ENCODE measurements at regions not wholly inside any gene's neighbourhood (a gene's known extent, or its start where the extent isn't known, plus 50 kb on each side); places are given as distances from the start of the nearest gene placed in this dataset.

DNA sequence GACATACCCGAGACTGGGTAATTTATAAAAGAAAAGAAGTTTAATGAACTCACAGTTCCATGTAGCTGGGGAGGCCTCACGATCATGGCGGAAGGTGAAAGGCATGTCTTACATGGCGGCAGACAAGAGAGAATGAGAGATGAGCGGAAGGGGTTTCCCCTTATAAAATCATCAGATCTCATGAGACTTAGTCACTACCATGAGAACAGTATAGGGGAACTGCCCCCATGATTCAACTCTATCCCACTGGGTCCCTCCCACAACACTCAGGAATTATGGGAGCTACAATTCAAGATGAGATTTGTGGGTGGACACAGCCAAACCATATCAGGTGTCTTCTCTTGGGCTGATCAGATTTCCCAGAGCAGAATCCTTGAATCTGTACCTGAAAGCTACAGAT, 617.3 kb upstream of the ID2 start:
- TF ChIP-seq YY1 (IDR thresholded peaks at IDR 0.05; ENCODE audit: insufficient read depth, insufficient read length) (no peak), SUZ12 (IDR thresholded peaks at IDR 0.05; ENCODE audit: extremely low read depth, insufficient read depth, insufficient read length) (no peak), ZNF274 (IDR thresholded peaks at IDR 0.05; ENCODE audit: low read depth, low read length) (no peak)
- H3K27me3 ChIP-seq (ENCODE audit: insufficient read depth, insufficient read length) = no peaks in the 10 kb centered on the region
- no peaks in the 10 kb centered on the region for H3K36me3 ChIP-seq (ENCODE audit: insufficient read depth, insufficient read length, low read length)
- peaks cover 9% of the 10 kb centered on the region; the same call in 1 of the 2 replicates for H3K9me3 ChIP-seq (ENCODE audit: insufficient read depth, low read length)
- H3K9ac ChIP-seq (ENCODE audit: insufficient read length, low read depth) = no peak overlapping the region
- H3K4me1 ChIP-seq (ENCODE audit: insufficient read depth, insufficient read length) = no peaks in the 10 kb centered on the region
- DNase-seq (ENCODE audit: low read depth, low spot score) = no peak
- H3K4me3 ChIP-seq (ENCODE audit: insufficient read length, low read depth) = no peak overlapping the region

DNA sequence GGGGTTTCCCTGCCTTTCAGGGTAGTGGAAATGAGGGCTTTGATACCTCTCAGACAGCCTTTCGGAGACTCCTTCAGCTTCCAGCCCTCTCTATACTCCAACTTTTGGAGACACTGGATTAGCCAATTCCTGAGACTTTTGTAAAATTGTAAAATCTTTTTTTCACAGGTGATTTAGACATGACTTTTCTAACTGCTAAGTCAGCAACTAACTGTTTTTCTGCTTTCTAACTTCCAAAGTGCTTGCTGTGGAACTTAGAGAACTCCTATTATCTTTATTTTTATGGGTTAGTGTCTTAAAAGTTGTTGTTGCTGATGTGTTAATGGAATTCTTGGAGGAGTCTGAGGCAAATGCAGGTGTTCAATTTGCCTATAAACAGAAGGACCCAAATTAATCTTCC, 616.7 kb upstream of the ID2 start:
- Histone ChIP-seq H3K27me3 (ENCODE audit: insufficient read depth, insufficient read length) (no peaks in the 10 kb centered on the region), H3K9ac (ENCODE audit: insufficient read length, low read depth) (no peak overlapping the region), H3K4me3 (ENCODE audit: insufficient read length, low read depth) (no peak overlapping the region), H3K4me1 (ENCODE audit: insufficient read depth, insufficient read length) (no peaks in the 10 kb centered on the region), H3K9me3 (ENCODE audit: insufficient read depth, low read length) (peaks cover 9% of the 10 kb centered on the region; the same call in 1 of the 2 replicates), H3K36me3 (ENCODE audit: insufficient read depth, insufficient read length, low read length) (no peaks in the 10 kb centered on the region)
- no peak for DNase-seq (ENCODE audit: low read depth, low spot score)
- TF ChIP-seq ZNF274 (IDR thresholded peaks at IDR 0.05; ENCODE audit: low read depth, low read length) = no peak
- no peak for TF ChIP-seq SUZ12 (IDR thresholded peaks at IDR 0.05; ENCODE audit: extremely low read depth, insufficient read depth, insufficient read length)

DNA sequence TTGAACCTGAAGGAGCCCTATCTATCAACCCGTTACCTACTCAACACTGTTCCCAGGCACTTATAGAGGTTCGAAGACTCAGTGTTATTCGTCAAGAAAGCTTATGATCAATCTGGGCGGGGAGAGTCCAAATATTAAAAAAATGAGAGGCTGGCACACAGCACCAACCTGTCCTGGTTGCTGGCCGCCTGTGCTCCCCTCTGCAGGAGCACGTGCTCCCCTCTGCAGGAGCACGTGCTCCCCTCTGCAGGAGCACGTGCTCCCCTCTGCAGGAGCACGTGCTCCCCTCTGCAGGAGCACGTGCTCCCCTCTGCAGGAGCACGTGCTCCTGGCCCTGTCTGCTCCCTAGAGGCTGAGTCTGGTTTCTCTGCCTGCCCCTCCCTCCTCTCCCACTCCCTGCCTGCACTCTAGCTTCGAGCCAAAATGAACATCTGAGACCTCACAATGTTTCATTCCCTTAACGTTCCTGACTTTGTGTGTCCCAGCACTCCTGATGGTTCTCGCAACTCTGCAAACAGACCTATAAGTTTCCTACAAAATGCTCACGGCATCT, 614.0 kb upstream of the ID2 start:
- DNase-seq (ENCODE audit: low read depth, low spot score) = no peak
- Histone ChIP-seq H3K9me3 (ENCODE audit: insufficient read depth, low read length) (peaks cover 9% of the 10 kb centered on the region; the same call in 1 of the 2 replicates), H3K9ac (ENCODE audit: insufficient read length, low read depth) (no peak overlapping the region), H3K4me1 (ENCODE audit: insufficient read depth, insufficient read length) (no peaks in the 10 kb centered on the region), H3K36me3 (ENCODE audit: insufficient read depth, insufficient read length, low read length) (no peaks in the 10 kb centered on the region), H3K4me3 (ENCODE audit: insufficient read length, low read depth) (no peak overlapping the region), H3K27me3 (ENCODE audit: insufficient read depth, insufficient read length) (no peaks in the 10 kb centered on the region)
- TF ChIP-seq SUZ12 (IDR thresholded peaks at IDR 0.05; ENCODE audit: extremely low read depth, insufficient read depth, insufficient read length) (no peak), ZNF274 (IDR thresholded peaks at IDR 0.05; ENCODE audit: low read depth, low read length) (no peak), YY1 (IDR thresholded peaks at IDR 0.05; ENCODE audit: insufficient read depth, insufficient read length) (no peak)

DNA sequence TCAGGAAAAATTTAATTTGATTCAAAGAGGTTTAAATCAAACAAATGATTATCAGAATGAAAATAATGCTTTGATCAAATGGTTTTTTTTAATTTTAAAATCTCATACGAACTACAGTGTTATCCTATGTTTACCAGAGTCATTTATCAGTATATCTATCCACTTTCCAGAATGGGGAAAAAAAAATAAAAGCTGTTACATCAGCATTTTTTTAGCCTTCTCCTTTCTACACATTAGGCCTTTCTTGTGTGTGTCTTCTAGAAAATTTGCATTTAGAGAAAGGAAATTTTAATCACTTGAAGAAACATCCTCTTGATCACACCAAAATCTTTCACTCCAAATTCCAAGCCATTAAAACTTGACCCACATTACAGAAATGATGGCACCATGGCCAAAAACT, 608.9 kb upstream of the ID2 start:
- H3K36me3 ChIP-seq (ENCODE audit: insufficient read depth, insufficient read length, low read length) = no peaks in the 10 kb centered on the region
- no peaks in the 10 kb centered on the region for H3K9me3 ChIP-seq (ENCODE audit: insufficient read depth, low read length)
- TF ChIP-seq YY1 (IDR thresholded peaks at IDR 0.05; ENCODE audit: insufficient read depth, insufficient read length) = no peak
- TF ChIP-seq ZNF274 (IDR thresholded peaks at IDR 0.05; ENCODE audit: low read depth, low read length) = no peak
- no peak for TF ChIP-seq SUZ12 (IDR thresholded peaks at IDR 0.05; ENCODE audit: extremely low read depth, insufficient read depth, insufficient read length)
- H3K9ac ChIP-seq (ENCODE audit: insufficient read length, low read depth) = no peak overlapping the region
- no peak for DNase-seq (ENCODE audit: low read depth, low spot score)
- no peaks in the 10 kb centered on the region for H3K4me1 ChIP-seq (ENCODE audit: insufficient read depth, insufficient read length)
- no peak overlapping the region for H3K4me3 ChIP-seq (ENCODE audit: insufficient read length, low read depth)
- no peaks in the 10 kb centered on the region for H3K27me3 ChIP-seq (ENCODE audit: insufficient read depth, insufficient read length)

DNA sequence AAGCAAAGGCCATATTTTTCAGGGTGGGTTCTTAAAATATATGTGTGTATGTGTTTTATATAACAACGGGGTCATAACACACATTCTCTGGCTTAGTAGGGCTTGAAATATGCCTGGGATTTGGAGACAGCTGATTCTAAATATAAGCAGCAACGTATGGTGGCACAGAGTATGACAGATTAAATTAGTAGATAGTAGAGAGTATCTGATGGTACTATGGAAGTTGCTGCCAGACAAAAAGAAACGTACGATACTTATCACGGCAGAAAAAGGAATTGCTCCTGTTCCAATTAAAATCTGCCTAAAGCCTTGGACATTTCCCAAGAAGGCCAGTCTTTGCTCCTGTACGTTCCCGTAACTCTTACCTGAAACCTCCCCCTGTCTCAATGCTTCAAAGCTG, 607.9 kb upstream of the ID2 start:
- no peaks in the 10 kb centered on the region for H3K27me3 ChIP-seq (ENCODE audit: insufficient read depth, insufficient read length)
- DNase-seq (ENCODE audit: low read depth, low spot score) = no peak
- H3K9me3 ChIP-seq (ENCODE audit: insufficient read depth, low read length) = no peaks in the 10 kb centered on the region
- no peaks in the 10 kb centered on the region for H3K4me1 ChIP-seq (ENCODE audit: insufficient read depth, insufficient read length)
- no peak overlapping the region for H3K4me3 ChIP-seq (ENCODE audit: insufficient read length, low read depth)
- no peaks in the 10 kb centered on the region for H3K36me3 ChIP-seq (ENCODE audit: insufficient read depth, insufficient read length, low read length)
- TF ChIP-seq SUZ12 (IDR thresholded peaks at IDR 0.05; ENCODE audit: extremely low read depth, insufficient read depth, insufficient read length) = no peak
- TF ChIP-seq ZNF274 (IDR thresholded peaks at IDR 0.05; ENCODE audit: low read depth, low read length) = no peak
- TF ChIP-seq YY1 (IDR thresholded peaks at IDR 0.05; ENCODE audit: insufficient read depth, insufficient read length) = no peak
- no peak overlapping the region for H3K9ac ChIP-seq (ENCODE audit: insufficient read length, low read depth)

DNA sequence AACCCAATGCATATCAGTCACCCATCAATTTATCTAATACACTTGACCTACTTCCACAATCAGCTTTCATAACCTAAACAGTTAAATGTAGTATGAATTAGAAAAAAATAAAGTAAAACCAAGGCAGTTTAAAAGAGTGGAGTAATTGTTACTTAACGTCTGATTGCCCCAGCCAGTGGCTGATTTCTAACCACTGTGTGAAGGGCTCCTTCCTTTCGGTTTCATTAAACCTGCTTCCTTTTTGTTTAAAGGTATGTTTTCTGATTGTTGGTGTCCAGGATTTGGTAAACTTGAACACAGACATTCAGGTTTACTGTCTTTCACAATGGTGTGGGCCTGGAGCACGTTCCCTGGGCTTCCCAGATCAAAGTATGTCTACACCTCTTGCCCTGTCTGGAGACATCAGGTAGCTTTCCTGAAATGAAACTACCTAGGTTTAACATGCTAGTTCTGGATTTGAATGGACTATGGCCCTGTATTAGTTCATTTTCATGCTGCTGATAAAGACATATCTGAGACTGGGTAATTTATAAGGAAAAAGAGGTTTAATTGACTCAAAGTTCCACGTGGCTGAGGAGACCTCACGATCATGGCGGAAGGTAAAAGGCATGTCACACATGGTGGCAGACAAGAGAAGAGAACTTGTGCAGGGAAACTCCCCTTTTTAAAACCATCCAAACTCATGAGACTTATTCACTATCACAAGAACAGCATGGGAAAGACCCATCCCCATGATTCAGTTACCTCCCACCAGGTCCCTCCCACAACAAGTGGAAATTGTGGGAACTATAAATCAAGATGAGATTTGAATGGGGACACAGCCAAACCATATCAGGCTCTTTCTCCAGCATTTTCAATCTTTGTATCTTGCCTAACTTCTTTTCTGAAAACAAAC, 605.2 kb upstream of the ID2 start:
- H3K36me3 ChIP-seq (ENCODE audit: insufficient read depth, insufficient read length, low read length) = no peaks in the 10 kb centered on the region
- DNase-seq (ENCODE audit: low read depth, low spot score) = no peak
- H3K9me3 ChIP-seq (ENCODE audit: insufficient read depth, low read length) = no peaks in the 10 kb centered on the region
- TF ChIP-seq ZNF274 (IDR thresholded peaks at IDR 0.05; ENCODE audit: low read depth, low read length) (no peak), SUZ12 (IDR thresholded peaks at IDR 0.05; ENCODE audit: extremely low read depth, insufficient read depth, insufficient read length) (no peak), YY1 (IDR thresholded peaks at IDR 0.05; ENCODE audit: insufficient read depth, insufficient read length) (no peak)
- no peaks in the 10 kb centered on the region for H3K27me3 ChIP-seq (ENCODE audit: insufficient read depth, insufficient read length)
- no peaks in the 10 kb centered on the region for H3K4me1 ChIP-seq (ENCODE audit: insufficient read depth, insufficient read length)
- H3K4me3 ChIP-seq (ENCODE audit: insufficient read length, low read depth) = no peak overlapping the region
- H3K9ac ChIP-seq (ENCODE audit: insufficient read length, low read depth) = no peak overlapping the region

DNA sequence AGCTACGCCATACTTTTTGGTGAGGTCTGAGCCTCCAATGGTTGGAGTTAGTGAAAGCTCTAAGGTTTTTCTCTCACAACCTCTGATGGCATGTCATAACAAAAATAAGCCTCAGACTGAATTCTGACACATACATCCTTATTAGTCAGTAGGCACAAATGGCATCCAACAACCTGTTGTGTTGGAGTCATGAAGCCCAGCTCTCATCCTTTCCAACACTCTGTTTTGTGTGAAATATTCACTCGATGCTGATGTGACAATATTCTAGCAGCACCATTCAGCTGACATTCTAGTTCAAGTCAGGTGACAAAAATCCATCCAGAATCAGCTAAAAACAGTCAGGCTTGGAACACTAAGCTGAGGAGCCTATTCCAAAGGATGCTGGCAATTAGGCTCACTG, 603.2 kb upstream of the ID2 start:
- Histone ChIP-seq H3K9ac (ENCODE audit: insufficient read length, low read depth) (no peak overlapping the region), H3K36me3 (ENCODE audit: insufficient read depth, insufficient read length, low read length) (no peaks in the 10 kb centered on the region), H3K4me3 (ENCODE audit: insufficient read length, low read depth) (no peak overlapping the region), H3K9me3 (ENCODE audit: insufficient read depth, low read length) (no peaks in the 10 kb centered on the region), H3K4me1 (ENCODE audit: insufficient read depth, insufficient read length) (no peaks in the 10 kb centered on the region), H3K27me3 (ENCODE audit: insufficient read depth, insufficient read length) (no peaks in the 10 kb centered on the region)
- no peak for DNase-seq (ENCODE audit: low read depth, low spot score)
- no peak for TF ChIP-seq YY1 (IDR thresholded peaks at IDR 0.05; ENCODE audit: insufficient read depth, insufficient read length)
- no peak for TF ChIP-seq SUZ12 (IDR thresholded peaks at IDR 0.05; ENCODE audit: extremely low read depth, insufficient read depth, insufficient read length)
- no peak for TF ChIP-seq ZNF274 (IDR thresholded peaks at IDR 0.05; ENCODE audit: low read depth, low read length)

Data from NT2/D1 (cell line).